SK-N-SH treated with all-trans-retinoic acid at 6 μM for 48 hours (cell line): ENCODE measurements at regions not wholly inside any gene's neighbourhood (a gene's known extent, or its start where the extent isn't known, plus 50 kb on each side); places are given as distances from the start of the nearest gene placed in this dataset.
"Not testable (repeated sequence)": the region's sequence is repeated elsewhere in the genome, so short reads cannot be mapped to it uniquely, and the experiment has no call there.

ENCODE experiments used
- ATAC-seq: fragments of 200-7000 bp; cut with Tn5 transposase; 3 replicates; pipeline ENCODE4 v1.9.1; 2020; ENCODE audit warnings: mild to moderate bottlenecking, moderate library complexity
- ARNTL ChIP-seq: fragments of 450-650 bp; formaldehyde crosslinking; IDR thresholded peaks from 2 replicates; pipeline ENCODE4 v1.5.0; 2020; ENCODE audit warnings: low read depth, mild to moderate bottlenecking, moderate library complexity, borderline replicate concordance
- BACH2 ChIP-seq: fragments of 250-450 bp; sonication (Bioruptor Pico); IDR thresholded peaks from 2 replicates; pipeline ENCODE4 v1.9.0; 2021; ENCODE audit warnings: mild to moderate bottlenecking, borderline replicate concordance
- CREB5 ChIP-seq: fragments of 250-450 bp; sonication (Bioruptor Pico); IDR thresholded peaks from 2 replicates; pipeline ENCODE4 v1.5.1; 2020; ENCODE audit warnings: low read depth, mild to moderate bottlenecking, moderate library complexity
- CSDC2 ChIP-seq: fragments of 250-450 bp; sonication (Bioruptor Pico); IDR thresholded peaks from 2 replicates; pipeline ENCODE4 v1.5.0; 2020; ENCODE audit warnings: mild to moderate bottlenecking, moderate library complexity
- CSRNP3 ChIP-seq: fragments of 250-450 bp; sonication (Bioruptor Pico); IDR thresholded peaks from 2 replicates; pipeline ENCODE4 v1.5.1; 2021; ENCODE audit warnings: mild to moderate bottlenecking, moderate library complexity
- ESRRG ChIP-seq: fragments of 250-450 bp; sonication (Bioruptor Pico); IDR thresholded peaks from 2 replicates; pipeline ENCODE4 v1.6.1; 2021; ENCODE audit warnings: mild to moderate bottlenecking
- GLIS3 ChIP-seq: fragments of 250-450 bp; sonication (Bioruptor Pico); IDR thresholded peaks from 2 replicates; pipeline ENCODE4 v1.5.0; 2020; ENCODE audit warnings: mild to moderate bottlenecking, moderate library complexity
- ISL1 ChIP-seq: fragments of 250-450 bp; sonication (Bioruptor Pico); IDR thresholded peaks from 2 replicates; pipeline ENCODE4 v2.1.2; 2022; ENCODE audit warnings: mild to moderate bottlenecking, moderate library complexity
- OSR1 ChIP-seq: fragments of 250-450 bp; sonication (Bioruptor Pico); IDR thresholded peaks from 2 replicates; pipeline ENCODE4 v1.8.0; 2022; ENCODE audit warnings: moderate library complexity, mild to moderate bottlenecking, inconsistent platforms
- PPARA ChIP-seq: fragments of 250-450 bp; sonication (Bioruptor Pico); IDR thresholded peaks from 2 replicates; pipeline ENCODE4 v1.5.0; 2020; ENCODE audit warnings: mild to moderate bottlenecking, borderline replicate concordance
- SNAI2 ChIP-seq: fragments of 250-450 bp; sonication (Bioruptor Pico); IDR thresholded peaks from 2 replicates; pipeline ENCODE4 v1.5.0; 2020; ENCODE audit warnings: mild to moderate bottlenecking, moderate library complexity
- TOX ChIP-seq: fragments of 250-450 bp; sonication (Bioruptor Pico); IDR thresholded peaks from 2 replicates; pipeline ENCODE4 v1.8.0; 2021; ENCODE audit warnings: mild to moderate bottlenecking, moderate library complexity, borderline replicate concordance
- TSHZ2 ChIP-seq: fragments of 250-450 bp; sonication (Bioruptor Pico); IDR thresholded peaks from 2 replicates; pipeline ENCODE4 v1.5.0; 2020; ENCODE audit warnings: mild to moderate bottlenecking, moderate library complexity
- ZFP3 ChIP-seq: fragments of 250-450 bp; sonication (Bioruptor Pico); IDR thresholded peaks from 2 replicates; pipeline ENCODE4 v1.5.0; 2020; ENCODE audit warnings: mild to moderate bottlenecking, moderate library complexity
- ZFP30 ChIP-seq: fragments of 450-650 bp; formaldehyde crosslinking; IDR thresholded peaks from 2 replicates; pipeline ENCODE4 v1.5.0; 2022; ENCODE audit warnings: mild to moderate bottlenecking, moderate library complexity
- ZNF565 ChIP-seq: fragments of 450-650 bp; formaldehyde crosslinking; conservative IDR thresholded peaks from 2 replicates; pipeline ENCODE4 v1.5.0; 2020; ENCODE audit warnings: low read depth, mild to moderate bottlenecking, moderate library complexity
- ZNF70 ChIP-seq: fragments of 450-650 bp; formaldehyde crosslinking; IDR thresholded peaks from 2 replicates; pipeline ENCODE4 v1.5.0; 2020; ENCODE audit warnings: mild to moderate bottlenecking, moderate library complexity
- ZNF8 ChIP-seq: fragments of 450-650 bp; formaldehyde crosslinking; IDR thresholded peaks from 2 replicates; pipeline ENCODE4 v1.5.0; 2020; ENCODE audit warnings: mild to moderate bottlenecking, moderate library complexity
- TF ChIP-seq, protein P1 (sequence below): fragments of 250-450 bp; sonication (Bioruptor Pico); IDR thresholded peaks from 2 replicates; pipeline ENCODE4 v1.8.0; 2020; ENCODE audit warnings: mild to moderate bottlenecking, moderate library complexity, borderline replicate concordance
- TF ChIP-seq, protein P2 (sequence below): fragments of 250-450 bp; sonication (Bioruptor Pico); IDR thresholded peaks from 2 replicates; pipeline ENCODE4 v1.8.0; 2021; ENCODE audit warnings: low read depth, mild to moderate bottlenecking, moderate library complexity, borderline replicate concordance

DNA sequence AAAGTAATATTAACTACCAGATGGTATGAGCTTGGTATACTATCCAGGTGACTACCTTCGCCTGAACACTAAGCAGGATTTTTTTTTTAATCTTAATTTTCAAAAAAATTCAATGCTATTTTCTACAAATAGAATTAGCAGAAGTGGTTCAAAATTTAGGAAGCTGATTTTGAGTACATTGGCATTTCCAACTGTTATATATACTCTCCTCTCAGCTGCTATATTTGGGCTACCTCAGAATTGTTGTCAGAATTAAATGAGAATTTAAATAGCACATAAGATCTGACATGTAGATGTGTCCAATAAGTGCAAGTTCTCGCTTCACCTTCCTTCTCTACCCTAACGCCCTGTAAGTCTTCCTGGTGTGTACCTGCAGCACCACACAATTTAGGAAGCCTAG lies 83.1 kb downstream of the DUSP6 start (continued):
- TF ChIP-seq ARNTL (CRISPR knock-in tag) (no peak), ZNF565 (CRISPR knock-in tag) (no peak)

DNA sequence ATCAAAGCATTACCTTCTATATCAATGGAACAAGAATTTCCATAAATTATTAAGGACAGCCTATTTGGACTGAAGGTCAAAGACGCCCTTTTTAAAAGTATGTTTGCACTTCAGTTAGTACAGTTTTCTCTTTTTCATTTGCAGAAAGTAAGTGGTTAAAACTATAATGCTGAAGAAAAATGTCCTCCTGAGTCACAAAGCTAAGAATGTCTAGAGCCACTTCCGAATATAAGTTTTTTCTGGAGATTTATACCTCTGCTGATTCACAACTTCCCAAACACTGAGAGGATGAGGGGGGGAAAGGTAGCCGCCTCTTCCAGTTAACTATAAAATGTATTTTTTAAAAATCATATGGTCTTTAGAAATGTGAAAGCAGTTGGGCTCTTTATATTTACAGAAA lies 84.9 kb downstream of the DUSP6 start:
- no peak for TF ChIP-seq CSDC2 (CRISPR knock-in tag)
- TF ChIP-seq TOX (CRISPR knock-in tag), result no peak
- no peak for TF ChIP-seq TSHZ2
- no peak for TF ChIP-seq PPARA (CRISPR knock-in tag)
- no peak for TF ChIP-seq ZFP30 (CRISPR knock-in tag)
- TF ChIP-seq, protein P1, sequence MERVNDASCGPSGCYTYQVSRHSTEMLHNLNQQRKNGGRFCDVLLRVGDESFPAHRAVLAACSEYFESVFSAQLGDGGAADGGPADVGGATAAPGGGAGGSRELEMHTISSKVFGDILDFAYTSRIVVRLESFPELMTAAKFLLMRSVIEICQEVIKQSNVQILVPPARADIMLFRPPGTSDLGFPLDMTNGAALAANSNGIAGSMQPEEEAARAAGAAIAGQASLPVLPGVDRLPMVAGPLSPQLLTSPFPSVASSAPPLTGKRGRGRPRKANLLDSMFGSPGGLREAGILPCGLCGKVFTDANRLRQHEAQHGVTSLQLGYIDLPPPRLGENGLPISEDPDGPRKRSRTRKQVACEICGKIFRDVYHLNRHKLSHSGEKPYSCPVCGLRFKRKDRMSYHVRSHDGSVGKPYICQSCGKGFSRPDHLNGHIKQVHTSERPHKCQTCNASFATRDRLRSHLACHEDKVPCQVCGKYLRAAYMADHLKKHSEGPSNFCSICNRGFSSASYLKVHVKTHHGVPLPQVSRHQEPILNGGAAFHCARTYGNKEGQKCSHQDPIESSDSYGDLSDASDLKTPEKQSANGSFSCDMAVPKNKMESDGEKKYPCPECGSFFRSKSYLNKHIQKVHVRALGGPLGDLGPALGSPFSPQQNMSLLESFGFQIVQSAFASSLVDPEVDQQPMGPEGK (CRISPR knock-in tag), result no peak
- TF ChIP-seq BACH2 (CRISPR knock-in tag), result no peak
- no peak for TF ChIP-seq ESRRG (CRISPR knock-in tag)
- TF ChIP-seq, protein P2, sequence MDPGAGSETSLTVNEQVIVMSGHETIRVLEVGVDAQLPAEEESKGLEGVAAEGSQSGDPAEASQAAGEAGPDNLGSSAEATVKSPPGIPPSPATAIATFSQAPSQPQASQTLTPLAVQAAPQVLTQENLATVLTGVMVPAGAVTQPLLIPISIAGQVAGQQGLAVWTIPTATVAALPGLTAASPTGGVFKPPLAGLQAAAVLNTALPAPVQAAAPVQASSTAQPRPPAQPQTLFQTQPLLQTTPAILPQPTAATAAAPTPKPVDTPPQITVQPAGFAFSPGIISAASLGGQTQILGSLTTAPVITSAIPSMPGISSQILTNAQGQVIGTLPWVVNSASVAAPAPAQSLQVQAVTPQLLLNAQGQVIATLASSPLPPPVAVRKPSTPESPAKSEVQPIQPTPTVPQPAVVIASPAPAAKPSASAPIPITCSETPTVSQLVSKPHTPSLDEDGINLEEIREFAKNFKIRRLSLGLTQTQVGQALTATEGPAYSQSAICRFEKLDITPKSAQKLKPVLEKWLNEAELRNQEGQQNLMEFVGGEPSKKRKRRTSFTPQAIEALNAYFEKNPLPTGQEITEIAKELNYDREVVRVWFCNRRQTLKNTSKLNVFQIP (CRISPR knock-in tag), result no peak
- TF ChIP-seq ZNF565 (CRISPR knock-in tag), result no peak
- TF ChIP-seq ZFP3 (CRISPR knock-in tag), result no peak
- TF ChIP-seq GLIS3 (CRISPR knock-in tag), result no peak
- TF ChIP-seq, all 23 proteins: peak for 0
- ATAC-seq, result no peak

DNA sequence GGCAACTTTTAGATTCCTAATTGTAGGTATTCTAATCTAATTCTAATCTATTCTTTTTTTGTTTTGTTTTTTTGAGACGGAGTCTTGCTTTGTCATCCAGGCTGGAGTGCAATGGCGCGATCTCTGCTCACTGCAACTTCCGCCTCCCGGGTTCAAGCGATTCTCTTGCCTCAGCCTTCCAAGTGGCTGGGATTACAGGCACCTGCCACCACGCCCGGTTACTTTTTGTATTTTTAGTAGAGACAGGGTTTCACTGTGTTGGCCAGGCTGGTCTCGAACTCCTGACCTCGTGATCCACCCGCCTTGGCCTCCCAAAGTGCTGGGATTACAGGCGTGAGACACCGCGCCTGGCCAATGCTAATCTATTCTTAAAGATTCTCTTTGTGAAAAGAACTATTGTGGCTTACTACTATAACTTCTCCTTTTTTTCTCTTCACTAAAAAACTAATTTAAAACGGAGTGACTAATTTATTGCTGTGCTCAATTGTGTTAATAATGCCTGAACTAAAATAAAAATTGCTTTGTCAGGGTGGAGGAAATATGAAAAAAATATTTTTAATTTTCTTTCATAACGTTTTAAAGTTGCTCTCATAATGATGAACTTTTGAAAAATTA lies 85.6 kb downstream of the DUSP6 start:
- ATAC-seq, result not testable (repeated sequence)

DNA sequence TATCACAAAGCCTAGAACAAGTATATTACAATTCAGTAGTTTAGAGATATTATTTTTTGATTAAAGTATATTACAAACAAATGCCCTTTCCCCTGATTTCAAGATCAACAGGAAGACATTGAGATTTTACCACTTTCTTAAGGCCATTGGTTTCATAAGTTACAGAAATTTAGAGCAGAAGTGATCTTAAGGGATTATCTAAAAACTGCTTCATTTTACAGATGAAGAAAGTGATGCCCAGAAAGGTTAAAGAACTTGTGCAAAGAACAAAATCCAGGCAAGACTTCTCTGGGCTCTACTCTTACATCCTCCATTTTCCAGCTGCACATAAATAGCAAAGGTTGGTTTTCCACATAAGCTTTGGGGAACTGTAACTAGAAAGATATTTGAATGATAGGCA lies 87.5 kb downstream of the DUSP6 start:
- no peak for TF ChIP-seq CREB5
- TF ChIP-seq OSR1 (CRISPR knock-in tag), result no peak
- TF ChIP-seq ZFP30 (CRISPR knock-in tag), result no peak
- no peak for TF ChIP-seq ISL1
- no peak for TF ChIP-seq ZFP3 (CRISPR knock-in tag)
- TF ChIP-seq ZNF8 (CRISPR knock-in tag), result no peak
- TF ChIP-seq, protein P1 (CRISPR knock-in tag), result no peak
- TF ChIP-seq SNAI2, result no peak
- TF ChIP-seq TSHZ2, result no peak
- no peak for TF ChIP-seq GLIS3 (CRISPR knock-in tag)
- TF ChIP-seq ESRRG (CRISPR knock-in tag), result no peak
- TF ChIP-seq PPARA (CRISPR knock-in tag), result no peak
- TF ChIP-seq CSRNP3 (CRISPR knock-in tag), result no peak
- no peak for TF ChIP-seq ZNF70 (CRISPR knock-in tag)
- TF ChIP-seq, all 23 proteins: peak for 0
- ATAC-seq, result no peak
